ENCODE measurements at regions not wholly inside any gene's neighbourhood (a gene's known extent, or its start where the extent isn't known, plus 50 kb on each side); places are given as distances from the start of the nearest gene placed in this dataset.

DNA sequence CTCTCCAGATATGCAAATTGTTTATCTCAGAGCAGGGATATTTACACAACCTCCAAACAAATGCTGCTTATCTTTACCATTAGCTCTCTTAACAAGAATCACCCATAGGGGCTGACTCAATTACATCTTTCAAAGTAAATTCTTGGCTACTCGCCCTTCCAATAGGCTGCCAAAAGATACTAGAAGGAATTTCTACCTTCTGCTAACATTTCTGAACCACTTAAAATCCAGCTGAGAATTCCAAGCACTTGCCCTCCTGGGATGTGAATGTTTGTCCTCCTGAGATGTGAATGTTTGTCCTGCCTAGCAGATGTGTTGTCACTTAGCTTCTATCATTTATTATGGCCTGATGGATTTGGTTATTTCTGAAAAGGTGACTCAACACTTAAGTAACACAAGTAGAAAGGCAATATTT, 388.0 kb downstream of the GJA1 start:
- TF ChIP-seq POLR2A (IDR thresholded peaks at IDR 0.05; ENCODE audit: low read depth, low read length) (no peak), POLR2AphosphoS5 (IDR thresholded peaks at IDR 0.05; ENCODE audit: low read depth, low read length) (no peak)
